ENCODE measurements at regions not wholly inside any gene's neighbourhood (a gene's known extent, or its start where the extent isn't known, plus 50 kb on each side); places are given as distances from the start of the nearest gene placed in this dataset.

- TF ChIP-seq CTCF (IDR thresholded peaks at IDR 0.05; ENCODE audit: low read depth, low read length, poor library complexity, severe bottlenecking) (no peak), EZH2phosphoT487 (IDR thresholded peaks at IDR 0.05; ENCODE audit: borderline replicate concordance, low read length) (no peak)
These were observed 203.1 kb upstream of the PDE1C start for GRCh38 chr7:32273297-32273696.

All from DOHH2 (cell line).